ENCODE measurements at regions not wholly inside any gene's neighbourhood (a gene's known extent, or its start where the extent isn't known, plus 50 kb on each side); places are given as distances from the start of the nearest gene placed in this dataset.

DNA sequence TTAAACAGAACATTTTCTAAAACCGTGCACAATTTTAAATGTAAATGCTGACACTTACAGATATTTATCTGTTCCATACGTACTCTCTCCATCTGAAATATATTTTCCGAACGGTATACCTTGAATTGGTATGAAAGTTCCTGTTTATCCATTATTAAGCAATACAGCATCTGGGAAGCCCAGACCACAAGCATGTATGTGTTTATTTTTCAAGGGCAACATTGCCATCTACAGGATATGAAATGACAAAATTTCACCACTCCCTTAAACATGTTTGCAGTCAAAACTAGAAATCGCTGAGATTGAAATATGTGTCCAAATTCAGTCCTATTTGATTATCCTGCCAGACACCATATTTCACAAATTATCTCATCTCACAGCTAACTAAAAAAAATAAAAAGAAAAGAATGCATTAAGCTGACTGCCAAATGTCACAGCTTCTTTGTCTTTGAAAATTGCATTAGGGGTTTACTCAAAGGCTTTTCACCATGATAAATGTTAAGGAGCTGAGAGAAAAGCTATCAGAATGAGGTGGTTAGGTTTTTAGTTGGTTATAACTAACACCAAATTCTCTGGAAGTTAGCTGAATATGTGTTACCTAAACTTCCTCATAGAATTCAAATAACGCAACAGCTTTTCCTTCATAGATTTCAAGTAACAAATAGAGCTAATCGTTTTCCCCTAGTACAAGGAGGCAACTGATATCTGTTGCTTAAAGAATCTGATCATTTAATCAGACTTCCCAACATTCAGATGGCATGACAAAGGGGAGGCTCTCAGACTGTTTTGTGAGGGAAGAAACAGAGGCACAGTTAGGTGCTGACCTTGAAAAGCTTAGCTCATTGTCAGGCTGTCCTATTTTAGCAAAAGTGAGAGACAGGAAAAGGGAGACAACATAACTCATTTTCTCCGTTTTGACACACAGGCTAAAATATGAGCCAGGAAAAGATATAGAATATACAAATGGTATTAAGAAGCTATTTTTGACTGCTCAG, 533.1 kb downstream of the TBL1XR1 start:
- FAIRE-seq (no peak), DNase-seq (peak; percentile 9 to 37)
- H3K4me1 ChIP-seq (ENCODE audit: control insufficient read depth in 3 of 3, insufficient read depth in 2 of 3, low read depth in 1 of 3, low read length in 2 of 3) = no peaks in the 10 kb centered on the region

DNA sequence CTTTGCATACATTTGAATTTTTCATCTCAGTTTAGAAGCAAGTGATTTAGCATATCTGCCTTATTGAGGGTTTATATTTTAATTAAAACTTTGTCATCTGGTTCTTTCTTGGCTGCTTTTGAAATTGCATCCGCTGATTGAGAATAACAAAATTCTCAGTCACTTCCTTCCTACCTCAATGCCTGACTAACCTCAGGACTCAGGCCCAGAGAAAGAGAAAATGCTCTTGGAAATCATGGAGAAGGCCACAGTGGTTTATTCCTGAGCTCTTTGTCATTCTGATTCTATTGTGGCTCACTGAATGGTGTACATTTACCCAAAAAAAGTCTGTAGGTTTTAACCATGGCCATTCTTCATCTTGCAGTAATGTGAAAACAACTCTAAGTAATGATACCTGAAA, 533.9 kb downstream of the TBL1XR1 start:
- Histone ChIP-seq H3K27ac (ENCODE audit: low read depth in 1 of 3, low read length in 2 of 3) (no peak overlapping the region), H3K36me3 (ENCODE audit: control insufficient read depth in 3 of 3, insufficient read depth in 2 of 3, low read depth in 1 of 3, low read length in 3 of 3) (no peaks in the 10 kb centered on the region), H3K4me3 (ENCODE audit: low read depth in 1 of 3, low read length in 3 of 3) (no peak overlapping the region), H3K4me1 (ENCODE audit: control insufficient read depth in 3 of 3, insufficient read depth in 2 of 3, low read depth in 1 of 3, low read length in 2 of 3) (no peaks in the 10 kb centered on the region), H3K27me3 (ENCODE audit: control insufficient read depth in 3 of 3, insufficient read depth in 3 of 3, low read length in 3 of 3) (no peaks in the 10 kb centered on the region), H3K9me3 (ENCODE audit: control insufficient read depth in 2 of 2, insufficient read depth in 1 of 2, low read depth in 1 of 2, low read length in 1 of 2) (no peaks in the 10 kb centered on the region)
- WGBS, 3 donors = 67 to 84% (median 78%) methylated on average over 1 of the region's 1 CpG
- no peak for DNase-seq
- FAIRE-seq = no peak

More for the DNA sequence above, 533.1 kb downstream of the TBL1XR1 start:
- Histone ChIP-seq H3K9me3 (ENCODE audit: control insufficient read depth in 2 of 2, insufficient read depth in 1 of 2, low read depth in 1 of 2, low read length in 1 of 2) (no peaks in the 10 kb centered on the region), H3K36me3 (ENCODE audit: control insufficient read depth in 3 of 3, insufficient read depth in 2 of 3, low read depth in 1 of 3, low read length in 3 of 3) (no peaks in the 10 kb centered on the region), H3K27ac (ENCODE audit: low read depth in 1 of 3, low read length in 2 of 3) (no peak overlapping the region), H3K4me3 (ENCODE audit: low read depth in 1 of 3, low read length in 3 of 3) (no peak overlapping the region), H3K27me3 (ENCODE audit: control insufficient read depth in 3 of 3, insufficient read depth in 3 of 3, low read length in 3 of 3) (no peaks in the 10 kb centered on the region)
- WGBS, 3 donors = 24 to 40% (median 37%) methylated on average over 8 of the region's 8 CpGs

DNA sequence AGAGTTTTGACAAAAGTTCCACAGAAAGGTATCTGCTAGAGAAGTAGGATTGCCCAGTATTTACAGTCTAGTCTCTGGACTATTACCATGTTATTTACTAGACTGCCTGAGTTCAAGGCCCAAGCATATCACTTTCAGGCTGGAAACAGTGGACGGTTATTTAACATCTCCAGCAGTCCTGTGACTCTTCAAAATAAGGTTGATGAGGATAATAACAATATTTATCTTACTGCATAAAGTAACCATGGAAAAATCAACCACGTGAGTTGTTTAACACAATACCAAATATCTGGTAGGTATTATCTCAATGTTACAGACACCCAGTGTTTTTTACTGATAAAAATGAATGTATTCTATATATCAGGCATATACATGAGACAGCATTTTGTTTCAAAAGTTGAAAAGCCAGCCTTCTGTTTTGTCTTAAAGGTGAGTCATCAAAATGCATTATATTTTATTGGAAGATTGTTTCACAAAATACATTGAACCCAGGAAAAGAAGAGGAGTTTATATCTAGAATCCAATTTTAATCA, 535.8 kb downstream of the TBL1XR1 start:
- no peak overlapping the region for H3K27ac ChIP-seq (ENCODE audit: low read depth in 1 of 3, low read length in 2 of 3)
- no peak overlapping the region for H3K4me3 ChIP-seq (ENCODE audit: low read depth in 1 of 3, low read length in 3 of 3)
- FAIRE-seq (no peak), DNase-seq (no peak)
- no peaks in the 10 kb centered on the region for H3K9me3 ChIP-seq (ENCODE audit: control insufficient read depth in 2 of 2, insufficient read depth in 1 of 2, low read depth in 1 of 2, low read length in 1 of 2)
- H3K36me3 ChIP-seq (ENCODE audit: control insufficient read depth in 3 of 3, insufficient read depth in 2 of 3, low read depth in 1 of 3, low read length in 3 of 3) = no peaks in the 10 kb centered on the region
- WGBS, 3 donors = 68 to 79% (median 78%) methylated on average over 2 of the region's 2 CpGs
- H3K27me3 ChIP-seq (ENCODE audit: control insufficient read depth in 3 of 3, insufficient read depth in 3 of 3, low read length in 3 of 3) = no peaks in the 10 kb centered on the region
- no peaks in the 10 kb centered on the region for H3K4me1 ChIP-seq (ENCODE audit: control insufficient read depth in 3 of 3, insufficient read depth in 2 of 3, low read depth in 1 of 3, low read length in 2 of 3)

DNA sequence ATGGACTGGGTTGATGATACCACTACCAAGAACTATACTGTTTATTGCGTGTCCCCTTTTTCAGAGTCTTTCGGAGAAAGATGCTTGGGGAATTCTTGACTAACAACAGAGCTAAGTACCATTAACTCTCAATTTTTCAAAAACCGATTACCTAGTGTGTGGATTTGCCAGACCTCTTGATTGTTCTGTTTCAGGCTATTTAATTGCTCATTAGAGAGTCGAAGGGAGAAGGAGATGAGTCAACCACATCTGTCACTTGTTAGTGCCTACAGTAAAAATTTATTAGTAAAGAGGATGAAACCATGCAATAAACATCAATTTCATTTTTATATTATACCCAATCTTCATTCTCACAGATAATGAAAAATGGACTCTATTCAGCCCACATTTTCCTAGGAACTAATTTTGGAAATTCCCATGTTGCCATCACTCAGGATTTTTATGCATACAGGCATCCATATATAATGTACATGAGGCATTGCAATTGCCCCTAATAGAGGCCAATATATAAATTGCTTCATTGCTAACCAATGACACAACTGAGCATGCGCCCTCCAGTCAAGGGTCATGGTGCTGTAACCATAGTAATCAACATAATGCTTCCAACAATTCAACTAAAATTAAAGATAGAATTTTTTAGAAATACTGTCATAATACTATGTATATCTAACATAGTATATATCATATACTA, 541.7 kb downstream of the TBL1XR1 start:
- Histone ChIP-seq H3K27ac (ENCODE audit: low read depth in 1 of 3, low read length in 2 of 3) (no peak overlapping the region), H3K4me1 (ENCODE audit: control insufficient read depth in 3 of 3, insufficient read depth in 2 of 3, low read depth in 1 of 3, low read length in 2 of 3) (no peaks in the 10 kb centered on the region), H3K36me3 (ENCODE audit: control insufficient read depth in 3 of 3, insufficient read depth in 2 of 3, low read depth in 1 of 3, low read length in 3 of 3) (no peaks in the 10 kb centered on the region), H3K4me3 (ENCODE audit: low read depth in 1 of 3, low read length in 3 of 3) (no peak overlapping the region), H3K27me3 (ENCODE audit: control insufficient read depth in 3 of 3, insufficient read depth in 3 of 3, low read length in 3 of 3) (no peaks in the 10 kb centered on the region), H3K9me3 (ENCODE audit: control insufficient read depth in 2 of 2, insufficient read depth in 1 of 2, low read depth in 1 of 2, low read length in 1 of 2) (no peaks in the 10 kb centered on the region)
- FAIRE-seq (no peak), DNase-seq (no peak)
- WGBS, 3 donors = 65 to 71% (median 67%) methylated on average over 5 of the region's 5 CpGs

DNA sequence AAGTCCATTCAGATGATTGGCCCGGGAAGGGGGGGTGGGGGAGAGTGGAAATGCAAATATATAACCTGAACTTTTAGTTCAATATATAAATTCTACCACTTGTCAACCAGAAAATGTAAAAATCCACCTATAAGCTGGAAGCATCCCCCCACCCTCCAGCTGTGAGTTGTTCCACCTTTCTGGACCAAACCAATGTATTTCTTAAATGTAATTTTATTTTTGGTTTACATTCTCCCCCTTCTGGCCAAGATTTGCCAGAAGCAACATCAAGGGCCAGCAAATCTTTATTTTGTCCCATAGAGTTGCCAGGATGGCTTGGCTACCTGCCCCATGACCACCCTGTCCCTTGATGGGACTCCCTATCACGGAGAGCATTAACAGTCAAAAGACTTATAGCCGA, 545.7 kb downstream of the TBL1XR1 start:
- DNase-seq = no peak
- Histone ChIP-seq H3K9me3 (ENCODE audit: control insufficient read depth in 2 of 2, insufficient read depth in 1 of 2, low read depth in 1 of 2, low read length in 1 of 2) (no peaks in the 10 kb centered on the region), H3K4me1 (ENCODE audit: control insufficient read depth in 3 of 3, insufficient read depth in 2 of 3, low read depth in 1 of 3, low read length in 2 of 3) (no peaks in the 10 kb centered on the region), H3K36me3 (ENCODE audit: control insufficient read depth in 3 of 3, insufficient read depth in 2 of 3, low read depth in 1 of 3, low read length in 3 of 3) (no peaks in the 10 kb centered on the region), H3K4me3 (ENCODE audit: low read depth in 1 of 3, low read length in 3 of 3) (no peak overlapping the region), H3K27ac (ENCODE audit: low read depth in 1 of 3, low read length in 2 of 3) (no peak overlapping the region), H3K27me3 (ENCODE audit: control insufficient read depth in 3 of 3, insufficient read depth in 3 of 3, low read length in 3 of 3) (no peaks in the 10 kb centered on the region)
- FAIRE-seq = no peak
- WGBS, 3 donors = 59 to 74% (median 62%) methylated on average over 3 of the region's 3 CpGs

DNA sequence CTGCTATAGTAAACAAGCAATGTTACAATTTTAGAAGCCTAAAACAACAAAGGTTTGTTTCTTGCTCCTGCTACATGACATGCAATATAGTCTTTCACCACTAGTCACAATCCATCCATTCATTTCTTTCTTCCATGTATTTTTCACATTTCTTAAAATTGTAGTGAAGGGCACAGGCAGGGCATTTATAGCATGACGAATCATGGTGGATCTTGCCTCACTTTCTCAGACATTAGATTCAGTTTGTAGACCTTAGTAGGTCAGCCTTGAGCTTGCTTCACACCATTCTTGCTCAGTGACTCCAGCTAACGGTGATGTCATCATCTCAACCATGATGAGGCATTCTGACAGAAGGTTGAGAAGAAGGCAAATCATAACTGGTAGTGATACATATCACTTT, 546.8 kb downstream of the TBL1XR1 start:
- Histone ChIP-seq H3K27ac (ENCODE audit: low read depth in 1 of 3, low read length in 2 of 3) (no peak overlapping the region), H3K36me3 (ENCODE audit: control insufficient read depth in 3 of 3, insufficient read depth in 2 of 3, low read depth in 1 of 3, low read length in 3 of 3) (no peaks in the 10 kb centered on the region), H3K27me3 (ENCODE audit: control insufficient read depth in 3 of 3, insufficient read depth in 3 of 3, low read length in 3 of 3) (no peaks in the 10 kb centered on the region), H3K9me3 (ENCODE audit: control insufficient read depth in 2 of 2, insufficient read depth in 1 of 2, low read depth in 1 of 2, low read length in 1 of 2) (no peaks in the 10 kb centered on the region), H3K4me1 (ENCODE audit: control insufficient read depth in 3 of 3, insufficient read depth in 2 of 3, low read depth in 1 of 3, low read length in 2 of 3) (no peaks in the 10 kb centered on the region), H3K4me3 (ENCODE audit: low read depth in 1 of 3, low read length in 3 of 3) (no peak overlapping the region)
- DNase-seq (no peak), FAIRE-seq (no peak)
- 41 to 46% (median 43%) methylated on average over 2 of the region's 2 CpGs for WGBS, 3 donors

DNA sequence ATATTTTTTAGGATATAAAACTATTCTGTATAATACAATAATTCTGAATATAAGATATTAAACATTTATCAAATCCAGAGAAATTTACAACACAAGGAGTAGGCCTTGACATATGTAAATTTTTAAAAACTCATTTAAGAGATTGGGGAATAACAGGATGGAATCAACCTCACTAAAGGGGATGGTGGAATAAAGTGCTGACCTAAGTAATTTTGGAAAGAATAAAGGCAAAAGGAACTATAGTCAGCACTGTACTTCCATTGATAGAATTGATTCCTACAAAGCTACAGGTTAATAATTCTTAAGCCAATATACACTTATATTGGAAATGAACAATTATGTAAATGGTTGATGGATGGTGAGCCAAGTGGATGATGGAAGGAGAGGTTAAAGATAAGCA, 549.3 kb downstream of the TBL1XR1 start:
- FAIRE-seq (no peak), DNase-seq (no peak)
- Histone ChIP-seq H3K36me3 (ENCODE audit: control insufficient read depth in 3 of 3, insufficient read depth in 2 of 3, low read depth in 1 of 3, low read length in 3 of 3) (no peaks in the 10 kb centered on the region), H3K9me3 (ENCODE audit: control insufficient read depth in 2 of 2, insufficient read depth in 1 of 2, low read depth in 1 of 2, low read length in 1 of 2) (no peaks in the 10 kb centered on the region), H3K4me3 (ENCODE audit: low read depth in 1 of 3, low read length in 3 of 3) (no peak overlapping the region), H3K27me3 (ENCODE audit: control insufficient read depth in 3 of 3, insufficient read depth in 3 of 3, low read length in 3 of 3) (no peaks in the 10 kb centered on the region), H3K27ac (ENCODE audit: low read depth in 1 of 3, low read length in 2 of 3) (no peak overlapping the region), H3K4me1 (ENCODE audit: control insufficient read depth in 3 of 3, insufficient read depth in 2 of 3, low read depth in 1 of 3, low read length in 2 of 3) (no peaks in the 10 kb centered on the region)

DNA sequence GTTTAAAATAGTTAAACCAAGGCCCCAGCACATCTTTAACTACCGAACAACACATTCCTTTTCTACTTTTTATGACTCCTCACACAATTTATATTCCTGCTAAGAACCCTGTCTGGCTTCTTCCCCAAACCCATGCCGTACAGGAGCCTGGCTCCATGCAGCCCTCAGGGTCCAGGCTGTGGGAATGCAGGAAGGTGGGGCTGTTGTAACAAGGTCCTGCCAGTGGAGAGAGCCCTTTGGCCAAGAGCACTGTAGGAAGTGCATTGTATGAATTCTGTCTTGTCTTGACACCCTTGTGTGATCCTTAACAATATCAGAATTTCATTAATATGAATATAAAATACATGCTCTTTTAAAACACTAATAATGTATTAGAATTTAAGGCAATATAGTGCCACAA, 563.8 kb downstream of the TBL1XR1 start:
- Histone ChIP-seq H3K36me3 (ENCODE audit: control insufficient read depth in 3 of 3, insufficient read depth in 2 of 3, low read depth in 1 of 3, low read length in 3 of 3) (no peaks in the 10 kb centered on the region), H3K4me1 (ENCODE audit: control insufficient read depth in 3 of 3, insufficient read depth in 2 of 3, low read depth in 1 of 3, low read length in 2 of 3) (no peaks in the 10 kb centered on the region), H3K9me3 (ENCODE audit: control insufficient read depth in 2 of 2, insufficient read depth in 1 of 2, low read depth in 1 of 2, low read length in 1 of 2) (no peaks in the 10 kb centered on the region), H3K27ac (ENCODE audit: low read depth in 1 of 3, low read length in 2 of 3) (no peak overlapping the region), H3K27me3 (ENCODE audit: control insufficient read depth in 3 of 3, insufficient read depth in 3 of 3, low read length in 3 of 3) (no peaks in the 10 kb centered on the region), H3K4me3 (ENCODE audit: low read depth in 1 of 3, low read length in 3 of 3) (no peak overlapping the region)
- no peak for DNase-seq
- FAIRE-seq = no peak
- 27 to 44% (median 43%) methylated on average over 2 of the region's 2 CpGs for WGBS, 3 donors
